HCT116 (cell line): ENCODE measurements at regions not wholly inside any gene's neighbourhood (a gene's known extent, or its start where the extent isn't known, plus 50 kb on each side); places are given as distances from the start of the nearest gene placed in this dataset.

Source experiments
- ATAC-seq: fragments of 200-7000 bp; cut with Tn5 transposase; 2 replicates; pipeline ENCODE4 v1.9.1; 2020; ENCODE audit warnings: mild to moderate bottlenecking, moderate library complexity
- BruUV-seq: library from RNA; stranded (reverse); fragments of 400-500 nt; replicated peaks from 2 replicates; lab custom pipeline; 2021; lab: Mats Ljungman, UMichigan
- CTCF ChIA-PET: fragments of 300-600 bp; sonication (Branson Sonifier 250); formaldehyde crosslinking; loops from one replicate; lab custom pipeline; 2021; ENCODE audit warnings: antibody characterized with exemption; lab: Charles Lee
- POLR2A ChIA-PET: fragments of 300-600, 350-600 bp; sonication (Branson Sonifier 250); formaldehyde crosslinking; loops from one replicate; lab custom pipeline; 2021; ENCODE audit warnings: antibody characterized with exemption; lab: Charles Lee
- RAD21 ChIA-PET, 2 experiments: fragments of 300-600 bp; sonication (Branson Sonifier 250); formaldehyde crosslinking; loops; one replicate each; lab custom pipeline; 2023; ENCODE audit warnings: low total read pairs in 2 of 2; ENCODE audit not compliant: uncharacterized antibody in 2 of 2, unreplicated experiment in 2 of 2, low non-redundant PET in 1 of 2; lab: Charles Lee
- DNase-seq: peaks from one replicate; pipeline ENCODE4 v3.0.0-alpha.2; 2010; ENCODE audit warnings: low read depth, low spot score
- H2AFZ ChIP-seq: fragments of 200-600 bp; shearing (Covaris generic), sonication (generic); 2 replicates; pipeline ENCODE4 v1.6.1; 2017; ENCODE audit warnings: low read depth, mixed run types, mixed read lengths, antibody characterized with exemption, low read length; ENCODE audit not compliant: poor library complexity, severe bottlenecking
- H3K27ac ChIP-seq: 2 replicates; pipeline ENCODE4 v1.5.1; 2012; ENCODE audit warnings: low read depth, low read length
- H3K27me3 ChIP-seq: fragments of 200-600 bp; sonication (generic); 2 replicates; pipeline ENCODE4 v1.6.1; 2016; ENCODE audit warnings: mixed run types, low read length, mixed read lengths; ENCODE audit not compliant: insufficient read depth
- H3K36me3 ChIP-seq, 2 experiments: fragments of 200-500 bp in 1 of 2; fragments of 200-600 bp in 1 of 2; sonication (Bioruptor generic) in 1 of 2; sonication (generic) in 1 of 2; 2 replicates each; pipeline versions ENCODE4 v1.5.1 to v1.6.1; 2014 to 2016; ENCODE audit warnings: low read length in 2 of 2, inconsistent platforms in 1 of 2, mixed read lengths in 1 of 2, mixed run types in 1 of 2; ENCODE audit not compliant: insufficient read depth in 2 of 2, control insufficient read depth in 1 of 2
- H3K4me1 ChIP-seq, 2 experiments: fragments of 200-600 bp in 1 of 2; sonication (generic) in 1 of 2; 2 replicates each; pipeline versions ENCODE4 v1.5.1 to v1.6.1; 2012 to 2017; ENCODE audit warnings: low read length in 2 of 2, inconsistent platforms in 1 of 2, mild to moderate bottlenecking in 1 of 2, mixed read lengths in 1 of 2, mixed run types in 1 of 2, moderate library complexity in 1 of 2; ENCODE audit not compliant: insufficient read depth in 2 of 2, control insufficient read depth in 1 of 2
- H3K4me2 ChIP-seq: fragments of 200-600 bp; sonication (generic); 2 replicates; pipeline ENCODE4 v1.6.1; 2017; ENCODE audit warnings: mixed run types, low read length, mixed read lengths
- H3K4me3 ChIP-seq, 2 experiments: fragments of 200-600 bp in 1 of 2; sonication (generic) in 1 of 2; replicated peaks in 1 of 2; 2 replicates each; pipeline ENCODE4 v1.5.1; 2011 to 2016; ENCODE audit warnings: low read length in 2 of 2, control low read depth in 1 of 2, low read depth in 1 of 2, mild to moderate bottlenecking in 1 of 2, mixed read lengths in 1 of 2, mixed run types in 1 of 2
- H3K79me2 ChIP-seq: fragments of 200-600 bp; sonication (generic); 2 replicates; pipeline ENCODE4 v1.6.1; 2017; ENCODE audit warnings: mild to moderate bottlenecking, mixed run types, low read length, moderate library complexity, mixed read lengths; ENCODE audit not compliant: insufficient read depth
- H3K9ac ChIP-seq: fragments of 200-600 bp; sonication (generic); 2 replicates; pipeline ENCODE4 v1.6.1; 2016; ENCODE audit warnings: low read length, mixed read lengths
- H3K9me2 ChIP-seq: fragments of 200-600 bp; sonication (generic), shearing (Covaris generic); 2 replicates; pipeline ENCODE4 v1.6.1; 2017; ENCODE audit warnings: mixed run types, mild to moderate bottlenecking, moderate library complexity; ENCODE audit not compliant: insufficient read depth
- H3K9me3 ChIP-seq, 2 experiments: fragments of 200-500 bp in 1 of 2; fragments of 200-600 bp in 1 of 2; sonication (Bioruptor generic) in 1 of 2; sonication (generic) in 1 of 2; 2 replicates each; pipeline ENCODE4 v1.6.1; 2014 to 2017; ENCODE audit warnings: low read length in 2 of 2, mixed read lengths in 2 of 2, inconsistent platforms in 1 of 2, low read depth in 1 of 2, mild to moderate bottlenecking in 1 of 2, mixed run types in 1 of 2, moderate library complexity in 1 of 2; ENCODE audit not compliant: control insufficient read depth in 1 of 2, insufficient read depth in 1 of 2
- H4K20me1 ChIP-seq: fragments of 200-600 bp; sonication (generic), shearing (Covaris generic); 2 replicates; pipeline ENCODE4 v1.6.1; 2017; ENCODE audit warnings: mixed run types, mild to moderate bottlenecking, moderate library complexity; ENCODE audit not compliant: insufficient read depth
- EGR1 ChIP-seq: IDR thresholded peaks from 2 replicates; pipeline ENCODE4 v1.6.1; 2012; ENCODE audit warnings: low read depth
- FOSL1 ChIP-seq: IDR thresholded peaks from 2 replicates; pipeline ENCODE4 v1.6.1; 2012; ENCODE audit warnings: low read depth
- POLR2A ChIP-seq: IDR thresholded peaks from 2 replicates; pipeline ENCODE4 v1.7.0; 2011; ENCODE audit warnings: borderline replicate concordance; ENCODE audit not compliant: insufficient read depth, insufficient read length; ENCODE audit errors: extremely low read depth
- POLR2AphosphoS5 ChIP-seq: IDR thresholded peaks from 2 replicates; pipeline ENCODE4 v1.6.1; 2011; ENCODE audit warnings: mild to moderate bottlenecking, low read depth, low read length, moderate library complexity
- TCF7L2 ChIP-seq: IDR thresholded peaks from 2 replicates; pipeline ENCODE4 v1.7.0; 2011; ENCODE audit warnings: borderline replicate concordance, inconsistent platforms; ENCODE audit not compliant: insufficient read depth, insufficient read length; ENCODE audit errors: extremely low read depth
- ZFX ChIP-seq: fragments of 450-650 bp; IDR thresholded peaks from 2 replicates; pipeline ENCODE4 v1.6.1; 2017
- intact Hi-C: fragments of 100-400 bp; cut with micrococcal nuclease; formaldehyde crosslinking; loops from 2 replicates; pipeline ENCODE4 v1.10.0; 2022
- TF ChIP-seq, protein P1 (sequence below): IDR thresholded peaks from 2 replicates; pipeline ENCODE4 v1.6.1; 2012
- TF ChIP-seq, protein P2 (sequence below): IDR thresholded peaks from 2 replicates; pipeline ENCODE4 v1.6.1; 2011; ENCODE audit warnings: mild to moderate bottlenecking, low read length, moderate library complexity; ENCODE audit not compliant: insufficient replicate concordance; ENCODE audit errors: extremely low read depth

DNA sequence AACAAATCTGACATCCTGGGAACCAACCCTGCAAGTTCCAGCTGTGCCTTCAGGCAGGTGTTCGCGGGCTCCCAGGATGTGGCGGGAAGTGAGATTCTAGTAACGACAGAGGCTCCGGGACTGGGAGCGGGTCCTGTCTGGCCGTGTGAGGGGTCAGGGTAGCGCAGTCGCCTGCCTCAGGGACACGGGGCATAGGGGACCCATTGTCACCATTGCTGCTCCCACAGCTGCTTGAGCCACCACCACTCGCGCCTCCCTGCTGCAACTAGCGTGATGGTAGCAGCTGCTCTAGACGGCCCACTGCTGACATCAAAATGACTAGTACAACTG, 468.5 kb downstream of the CDH9 start:
- no peak overlapping the region for H3K9ac ChIP-seq
- ATAC-seq = no peak
- no peak for TF ChIP-seq ZFX
- no peak for TF ChIP-seq POLR2A
- TF ChIP-seq TCF7L2 = no peak
- no peak for TF ChIP-seq POLR2AphosphoS5
- TF ChIP-seq FOSL1 = no peak
- no peak for TF ChIP-seq EGR1
- TF ChIP-seq, protein P1, sequence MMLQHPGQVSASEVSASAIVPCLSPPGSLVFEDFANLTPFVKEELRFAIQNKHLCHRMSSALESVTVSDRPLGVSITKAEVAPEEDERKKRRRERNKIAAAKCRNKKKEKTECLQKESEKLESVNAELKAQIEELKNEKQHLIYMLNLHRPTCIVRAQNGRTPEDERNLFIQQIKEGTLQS = no peak
- TF ChIP-seq, protein P2, sequence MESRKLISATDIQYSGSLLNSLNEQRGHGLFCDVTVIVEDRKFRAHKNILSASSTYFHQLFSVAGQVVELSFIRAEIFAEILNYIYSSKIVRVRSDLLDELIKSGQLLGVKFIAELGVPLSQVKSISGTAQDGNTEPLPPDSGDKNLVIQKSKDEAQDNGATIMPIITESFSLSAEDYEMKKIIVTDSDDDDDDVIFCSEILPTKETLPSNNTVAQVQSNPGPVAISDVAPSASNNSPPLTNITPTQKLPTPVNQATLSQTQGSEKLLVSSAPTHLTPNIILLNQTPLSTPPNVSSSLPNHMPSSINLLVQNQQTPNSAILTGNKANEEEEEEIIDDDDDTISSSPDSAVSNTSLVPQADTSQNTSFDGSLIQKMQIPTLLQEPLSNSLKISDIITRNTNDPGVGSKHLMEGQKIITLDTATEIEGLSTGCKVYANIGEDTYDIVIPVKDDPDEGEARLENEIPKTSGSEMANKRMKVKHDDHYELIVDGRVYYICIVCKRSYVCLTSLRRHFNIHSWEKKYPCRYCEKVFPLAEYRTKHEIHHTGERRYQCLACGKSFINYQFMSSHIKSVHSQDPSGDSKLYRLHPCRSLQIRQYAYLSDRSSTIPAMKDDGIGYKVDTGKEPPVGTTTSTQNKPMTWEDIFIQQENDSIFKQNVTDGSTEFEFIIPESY = no peak
- H3K27me3 ChIP-seq = no peaks in the 10 kb centered on the region
- ChIA-PET CTCF (no interaction called here), POLR2A (no interaction called here), RAD21 (no interaction called here)
- no peaks in the 10 kb centered on the region for H4K20me1 ChIP-seq
- peaks cover 10 to 31% of the 10 kb centered on the region in 2 experiments; a peak in 2 of 4 replicates for H3K9me3 ChIP-seq
- no peak overlapping the region for H3K27ac ChIP-seq
- H3K4me2 ChIP-seq = no peak overlapping the region
- intact Hi-C loops = no loop called here
- H3K36me3 ChIP-seq = no peaks in the 10 kb centered on the region
- H3K79me2 ChIP-seq = no peaks in the 10 kb centered on the region
- no peak for DNase-seq
- no peak overlapping the region for H2AFZ ChIP-seq
- H3K4me3 ChIP-seq = no peak overlapping the region
- H3K4me1 ChIP-seq = no peaks in the 10 kb centered on the region
- no peaks in the 10 kb centered on the region for H3K9me2 ChIP-seq
- no TSS peak for BruUV-seq
